ENCODE measurements at regions not wholly inside any gene's neighbourhood (a gene's known extent, or its start where the extent isn't known, plus 50 kb on each side); places are given as distances from the start of the nearest gene placed in this dataset.

DNA sequence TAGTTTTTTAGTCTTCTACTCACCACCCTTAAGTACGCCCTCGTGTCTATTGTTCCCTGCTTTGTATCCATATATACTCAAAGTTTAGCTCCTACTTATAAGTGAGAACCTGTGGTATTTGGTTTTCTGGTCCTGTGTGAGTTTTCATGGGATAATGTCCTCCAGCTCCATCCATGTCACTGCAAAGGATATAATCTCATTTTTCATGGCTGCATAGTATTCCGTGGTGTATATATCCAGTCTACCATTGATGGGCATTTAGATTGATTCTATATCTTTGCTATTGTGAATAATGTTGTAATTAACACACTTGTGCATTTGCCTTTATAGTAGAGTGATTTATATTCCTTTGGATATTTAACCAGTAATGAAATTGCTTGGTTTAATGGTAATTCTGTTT, 579.9 kb downstream of the CDH18 start:
- TF ChIP-seq, protein P1, sequence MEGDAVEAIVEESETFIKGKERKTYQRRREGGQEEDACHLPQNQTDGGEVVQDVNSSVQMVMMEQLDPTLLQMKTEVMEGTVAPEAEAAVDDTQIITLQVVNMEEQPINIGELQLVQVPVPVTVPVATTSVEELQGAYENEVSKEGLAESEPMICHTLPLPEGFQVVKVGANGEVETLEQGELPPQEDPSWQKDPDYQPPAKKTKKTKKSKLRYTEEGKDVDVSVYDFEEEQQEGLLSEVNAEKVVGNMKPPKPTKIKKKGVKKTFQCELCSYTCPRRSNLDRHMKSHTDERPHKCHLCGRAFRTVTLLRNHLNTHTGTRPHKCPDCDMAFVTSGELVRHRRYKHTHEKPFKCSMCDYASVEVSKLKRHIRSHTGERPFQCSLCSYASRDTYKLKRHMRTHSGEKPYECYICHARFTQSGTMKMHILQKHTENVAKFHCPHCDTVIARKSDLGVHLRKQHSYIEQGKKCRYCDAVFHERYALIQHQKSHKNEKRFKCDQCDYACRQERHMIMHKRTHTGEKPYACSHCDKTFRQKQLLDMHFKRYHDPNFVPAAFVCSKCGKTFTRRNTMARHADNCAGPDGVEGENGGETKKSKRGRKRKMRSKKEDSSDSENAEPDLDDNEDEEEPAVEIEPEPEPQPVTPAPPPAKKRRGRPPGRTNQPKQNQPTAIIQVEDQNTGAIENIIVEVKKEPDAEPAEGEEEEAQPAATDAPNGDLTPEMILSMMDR (IDR thresholded peaks at IDR 0.05): no peak
- no peak for TF ChIP-seq POLR2A (IDR thresholded peaks at IDR 0.05)

Measured in adrenal gland (tissue), 5 donors.